Esophagus muscularis mucosa (tissue), 4 donors: ENCODE measurements at regions not wholly inside any gene's neighbourhood (a gene's known extent, or its start where the extent isn't known, plus 50 kb on each side); places are given as distances from the start of the nearest gene placed in this dataset.

Source experiments
- DNase-seq: peaks from one replicate; pipeline ENCODE4 v3.0.0-alpha.2; 2017; ENCODE audit errors: extremely low spot score
- H3K27ac ChIP-seq, 4 donors: fragments of 200-600 bp; sonication (generic); replicated peaks in 1 of 4; 1 replicate in 3 of 4; 2 replicates in 1 of 4; pipeline ENCODE4 v1.5.1; 2016 to 2019; ENCODE audit warnings: mild to moderate bottlenecking in 1 of 4
- H3K27me3 ChIP-seq, 4 donors: fragments of 200-600 bp; sonication (generic); one replicate each; pipeline versions ENCODE4 v1.5.1 to v1.6.0; 2016 to 2019
- H3K36me3 ChIP-seq, 4 donors: fragments of 200-600 bp; sonication (generic); one replicate each; pipeline ENCODE4 v1.5.1; 2016 to 2019
- H3K4me1 ChIP-seq, 4 donors: fragments of 200-600 bp; sonication (generic); one replicate each; pipeline ENCODE4 v1.5.1; 2016 to 2019
- H3K4me3 ChIP-seq, 4 donors: fragments of 200-600 bp; sonication (generic); 1 replicate in 2 of 4; 2 replicates in 2 of 4; pipeline ENCODE4 v1.5.1; 2016 to 2019; ENCODE audit warnings: mild to moderate bottlenecking in 4 of 4, moderate library complexity in 1 of 4
- H3K9me3 ChIP-seq, 4 donors: fragments of 200-600 bp; sonication (generic); 1 replicate in 3 of 4; 2 replicates in 1 of 4; pipeline ENCODE4 v1.5.1; 2016 to 2019
- EP300 ChIP-seq: sonication (generic); formaldehyde crosslinking; IDR thresholded peaks from one replicate; pipeline ENCODE4 v1.6.1; 2017; ENCODE audit warnings: antibody characterized with exemption
- POLR2A ChIP-seq: fragments of 450-650 bp; IDR thresholded peaks from one replicate; pipeline ENCODE4 v1.6.1; 2017; ENCODE audit warnings: antibody characterized with exemption, moderate library complexity, mild to moderate bottlenecking, low read depth
- POLR2AphosphoS5 ChIP-seq, 2 donors: sonication (generic); formaldehyde crosslinking; IDR thresholded peaks; one replicate each; pipeline ENCODE4 v1.6.1; 2017; ENCODE audit warnings: antibody characterized with exemption in 2 of 2
- WGBS: methylation state at CpG from one replicate; pipeline ENCODE4 v1.1.5; 2018; 5-methylcytosine and 5-hydroxymethylcytosine counted together
- intact Hi-C: fragments of 100-400 bp; cut with DNase I; formaldehyde crosslinking; loops from one replicate; pipeline ENCODE4 v1.15.1; 2023
- TF ChIP-seq, protein P1 (sequence below), 3 experiments: fragments of 200-600 bp in 2 of 3; fragments of 450-650 bp in 1 of 3; sonication (generic) in 2 of 3; IDR thresholded peaks; one replicate each; pipeline ENCODE4 v1.5.1; 2017 to 2019; ENCODE audit warnings: antibody characterized with exemption in 3 of 3, mild to moderate bottlenecking in 2 of 3, moderate library complexity in 1 of 3

DNA sequence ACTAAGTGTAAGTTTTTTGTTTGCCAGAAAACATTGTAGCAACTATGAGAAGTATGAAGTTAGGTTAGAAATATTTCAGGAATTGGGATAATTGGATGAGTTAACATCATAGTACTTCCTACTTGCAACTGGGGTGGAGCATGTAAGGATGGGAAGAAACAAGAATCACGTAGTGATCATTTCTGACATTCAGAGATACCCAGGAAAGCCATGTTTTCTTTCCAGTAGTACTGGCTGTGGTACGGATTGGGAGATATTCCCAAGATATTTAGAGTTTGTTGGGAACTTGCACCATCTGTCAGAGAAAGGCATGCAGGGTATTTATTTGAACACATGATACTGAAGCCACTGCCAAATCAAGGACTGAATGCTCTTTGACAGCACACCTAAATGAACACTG, 87.6 kb upstream of the SLC4A4 start:
- no peak overlapping the region for H3K27ac ChIP-seq
- DNase-seq: no peak
- H3K9me3 ChIP-seq: no peaks in the 10 kb centered on the region
- 64% methylated on average over 2 of the region's 2 CpGs for WGBS
- H3K36me3 ChIP-seq: no peaks in the 10 kb centered on the region
- no peaks in the 10 kb centered on the region for H3K27me3 ChIP-seq
- intact Hi-C loops: no loop called here
- H3K4me3 ChIP-seq: no peak overlapping the region
- H3K4me1 ChIP-seq: peaks cover 0 to 20% (median 7%) of the 10 kb centered on the region in 4 donors
- TF ChIP-seq EP300: no peak
- no peak for TF ChIP-seq POLR2AphosphoS5 (IDR thresholded peaks at IDR 0.05)
- TF ChIP-seq, protein P1, sequence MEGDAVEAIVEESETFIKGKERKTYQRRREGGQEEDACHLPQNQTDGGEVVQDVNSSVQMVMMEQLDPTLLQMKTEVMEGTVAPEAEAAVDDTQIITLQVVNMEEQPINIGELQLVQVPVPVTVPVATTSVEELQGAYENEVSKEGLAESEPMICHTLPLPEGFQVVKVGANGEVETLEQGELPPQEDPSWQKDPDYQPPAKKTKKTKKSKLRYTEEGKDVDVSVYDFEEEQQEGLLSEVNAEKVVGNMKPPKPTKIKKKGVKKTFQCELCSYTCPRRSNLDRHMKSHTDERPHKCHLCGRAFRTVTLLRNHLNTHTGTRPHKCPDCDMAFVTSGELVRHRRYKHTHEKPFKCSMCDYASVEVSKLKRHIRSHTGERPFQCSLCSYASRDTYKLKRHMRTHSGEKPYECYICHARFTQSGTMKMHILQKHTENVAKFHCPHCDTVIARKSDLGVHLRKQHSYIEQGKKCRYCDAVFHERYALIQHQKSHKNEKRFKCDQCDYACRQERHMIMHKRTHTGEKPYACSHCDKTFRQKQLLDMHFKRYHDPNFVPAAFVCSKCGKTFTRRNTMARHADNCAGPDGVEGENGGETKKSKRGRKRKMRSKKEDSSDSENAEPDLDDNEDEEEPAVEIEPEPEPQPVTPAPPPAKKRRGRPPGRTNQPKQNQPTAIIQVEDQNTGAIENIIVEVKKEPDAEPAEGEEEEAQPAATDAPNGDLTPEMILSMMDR (IDR thresholded peaks at IDR 0.05): no peak
- TF ChIP-seq POLR2A: no peak

DNA sequence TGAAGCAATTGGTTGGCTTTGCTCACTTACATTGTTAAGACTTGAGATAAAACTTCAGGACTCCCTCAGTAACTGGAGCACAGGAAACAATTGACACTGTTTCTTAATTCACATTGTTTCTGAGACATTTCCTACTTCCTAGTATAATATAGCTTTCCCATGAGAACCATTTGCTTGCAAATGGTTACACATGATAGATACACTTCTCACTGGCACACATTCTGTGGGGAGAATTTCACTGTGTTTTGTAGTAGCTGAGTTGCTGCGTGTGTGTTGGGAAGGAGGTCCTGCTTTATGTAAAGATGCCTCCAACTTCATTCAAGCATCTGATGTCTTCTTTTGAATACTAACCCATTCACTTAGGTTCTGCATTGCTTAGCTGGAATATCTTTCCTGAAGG, 85.3 kb upstream of the SLC4A4 start:
- no peak for TF ChIP-seq POLR2AphosphoS5 (IDR thresholded peaks at IDR 0.05)
- WGBS: 67% methylated on average over 1 of the region's 1 CpG
- no peaks in the 10 kb centered on the region for H3K36me3 ChIP-seq
- H3K4me3 ChIP-seq: no peak overlapping the region
- DNase-seq: no peak
- H3K9me3 ChIP-seq: no peaks in the 10 kb centered on the region
- intact Hi-C loops: no loop called here
- no peak overlapping the region for H3K27ac ChIP-seq
- H3K4me1 ChIP-seq: peaks cover 0 to 12% (median 7%) of the 10 kb centered on the region in 4 donors
- H3K27me3 ChIP-seq: no peaks in the 10 kb centered on the region

DNA sequence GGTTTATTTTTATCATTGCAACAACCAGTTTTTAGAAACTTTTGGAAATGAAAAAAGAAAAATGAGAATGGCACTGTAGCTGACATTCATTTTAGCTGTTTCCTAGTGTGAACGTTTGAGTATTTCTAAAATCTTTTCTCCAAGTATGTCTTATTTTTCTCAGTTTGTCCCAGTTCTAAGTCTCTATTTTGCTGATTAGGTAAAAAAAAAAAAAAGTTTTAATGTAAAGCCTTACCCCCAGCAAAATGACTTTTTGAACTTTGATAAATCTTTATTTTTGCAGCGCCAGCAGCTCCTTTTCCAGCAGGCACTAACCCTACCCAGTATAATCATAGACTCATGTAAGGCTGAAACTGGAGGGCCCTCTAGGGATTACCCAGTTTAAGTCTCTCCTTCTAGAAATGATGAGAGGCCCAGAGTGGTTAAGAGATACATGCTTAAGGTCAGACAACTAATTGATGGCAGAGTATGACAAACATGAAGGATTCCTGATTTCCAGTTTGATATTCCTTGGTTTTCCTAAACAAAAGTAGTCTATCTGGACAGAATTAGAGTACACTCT, 84.3 kb upstream of the SLC4A4 start:
- Histone ChIP-seq H3K4me1 (peaks cover under 1 to 15% (median 7%) of the 10 kb centered on the region in 4 donors), H3K4me3 (no peak overlapping the region), H3K36me3 (no peaks in the 10 kb centered on the region), H3K9me3 (no peaks in the 10 kb centered on the region), H3K27me3 (no peaks in the 10 kb centered on the region), H3K27ac (no peak overlapping the region)
- DNase-seq: no peak
- intact Hi-C loops: no loop called here
- TF ChIP-seq, protein P1 (IDR thresholded peaks at IDR 0.05): no peak
- no peak for TF ChIP-seq POLR2AphosphoS5 (IDR thresholded peaks at IDR 0.05)
- TF ChIP-seq EP300: no peak
- no peak for TF ChIP-seq POLR2A
- 74% methylated on average over 2 of the region's 2 CpGs for WGBS

DNA sequence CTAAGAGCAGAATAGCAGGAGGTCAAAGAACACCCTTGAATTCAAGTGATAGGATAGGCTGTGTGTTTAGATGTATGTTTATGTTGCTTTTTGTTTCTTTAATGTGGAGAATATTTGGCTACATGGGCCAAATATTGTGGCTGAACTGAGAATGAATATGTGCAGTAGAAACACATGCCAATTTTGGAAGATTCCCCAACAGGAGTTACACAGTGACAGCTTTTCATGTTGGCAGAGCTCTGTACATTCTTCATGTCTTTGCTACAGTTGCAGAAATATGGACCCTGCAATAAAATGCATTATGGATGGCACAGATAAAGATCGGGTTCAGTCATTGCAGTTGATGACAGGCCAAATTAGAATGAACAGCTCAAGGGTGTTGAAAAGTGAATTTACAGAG, 82.8 kb upstream of the SLC4A4 start:
- no peaks in the 10 kb centered on the region for H3K9me3 ChIP-seq
- 100% methylated on average over 1 of the region's 1 CpG for WGBS
- peaks cover 7 to 22% (median 12%) of the 10 kb centered on the region in 4 donors for H3K4me1 ChIP-seq
- H3K36me3 ChIP-seq: no peaks in the 10 kb centered on the region
- no peak overlapping the region for H3K4me3 ChIP-seq
- intact Hi-C loops: no loop called here
- TF ChIP-seq EP300: no peak
- TF ChIP-seq, protein P1 (IDR thresholded peaks at IDR 0.05): no peak
- no peak for TF ChIP-seq POLR2AphosphoS5 (IDR thresholded peaks at IDR 0.05)
- no peak for TF ChIP-seq POLR2A
- no peak overlapping the region for H3K27ac ChIP-seq
- no peak for DNase-seq
- H3K27me3 ChIP-seq: no peaks in the 10 kb centered on the region

DNA sequence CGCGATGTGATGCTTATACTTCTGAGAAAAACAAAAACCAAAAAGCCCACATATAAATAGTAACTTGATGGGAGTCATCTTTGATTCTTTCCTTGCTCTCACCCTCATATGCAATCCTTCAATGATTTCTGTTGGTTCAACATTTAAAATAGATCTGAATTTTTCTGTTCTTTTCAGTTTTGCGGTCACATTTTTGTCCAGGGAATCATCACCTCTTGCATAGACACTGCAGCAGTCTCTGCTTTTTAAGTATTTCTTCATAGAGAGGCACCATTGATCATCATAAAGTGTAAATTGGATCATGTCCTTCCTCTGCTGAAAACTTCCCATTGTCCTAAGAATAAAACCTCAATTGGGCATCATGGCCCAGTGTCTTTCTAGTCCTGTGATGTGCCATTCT, 81.1 kb upstream of the SLC4A4 start:
- Histone ChIP-seq H3K27ac (no peak overlapping the region), H3K9me3 (no peaks in the 10 kb centered on the region), H3K36me3 (no peaks in the 10 kb centered on the region), H3K27me3 (no peaks in the 10 kb centered on the region), H3K4me3 (no peak overlapping the region), H3K4me1 (peaks cover 0 to 31% (median 11%) of the 10 kb centered on the region in 4 donors)
- no peak for DNase-seq
- no peak for TF ChIP-seq POLR2AphosphoS5 (IDR thresholded peaks at IDR 0.05)
- no peak for TF ChIP-seq EP300
- intact Hi-C loops: no loop called here
- WGBS: 63% methylated on average over 3 of the region's 3 CpGs

DNA sequence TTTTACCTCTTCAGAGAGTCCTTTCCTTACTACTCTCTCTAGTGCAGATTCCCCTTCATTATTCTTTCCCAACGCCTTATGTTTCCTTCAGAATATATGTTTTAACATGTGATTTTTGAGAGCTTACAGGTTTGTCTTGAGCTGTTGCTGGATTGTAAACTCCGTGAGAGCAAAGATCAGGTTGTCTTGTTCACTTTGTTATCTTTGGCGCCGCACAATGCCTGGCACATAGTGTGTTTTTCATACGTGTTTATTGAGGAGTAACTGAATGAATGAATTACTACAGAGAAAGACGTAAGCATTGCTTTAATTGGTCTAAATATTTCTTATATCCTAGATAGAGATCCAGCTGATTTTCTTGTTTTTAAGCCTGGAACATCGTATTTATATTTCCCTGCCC, 80.5 kb upstream of the SLC4A4 start:
- WGBS: 91% methylated on average over 7 of the region's 7 CpGs
- Histone ChIP-seq H3K9me3 (no peaks in the 10 kb centered on the region), H3K4me1 (peaks cover 0 to 31% (median 11%) of the 10 kb centered on the region in 4 donors), H3K36me3 (no peaks in the 10 kb centered on the region), H3K27me3 (no peaks in the 10 kb centered on the region), H3K27ac (no peak overlapping the region), H3K4me3 (no peak overlapping the region)
- intact Hi-C loops: no loop called here
- no peak for TF ChIP-seq POLR2A
- TF ChIP-seq, protein P1 (IDR thresholded peaks at IDR 0.05): no peak
- TF ChIP-seq EP300: no peak
- TF ChIP-seq POLR2AphosphoS5 (IDR thresholded peaks at IDR 0.05): no peak
- no peak for DNase-seq
